GM18517 (cell line): ENCODE measurements at regions not wholly inside any gene's neighbourhood (a gene's known extent, or its start where the extent isn't known, plus 50 kb on each side); places are given as distances from the start of the nearest gene placed in this dataset.
"Not testable (repeated sequence)": the region's sequence is repeated elsewhere in the genome, so short reads cannot be mapped to it uniquely, and the experiment has no call there.

Source experiments
- ATAC-seq: cut with Tn5 transposase; IDR thresholded peaks from one replicate; pipeline ENCODE4 v1.9.1; 2021; ENCODE audit warnings: mild to moderate bottlenecking, moderate library complexity; ENCODE audit not compliant: unreplicated experiment

DNA sequence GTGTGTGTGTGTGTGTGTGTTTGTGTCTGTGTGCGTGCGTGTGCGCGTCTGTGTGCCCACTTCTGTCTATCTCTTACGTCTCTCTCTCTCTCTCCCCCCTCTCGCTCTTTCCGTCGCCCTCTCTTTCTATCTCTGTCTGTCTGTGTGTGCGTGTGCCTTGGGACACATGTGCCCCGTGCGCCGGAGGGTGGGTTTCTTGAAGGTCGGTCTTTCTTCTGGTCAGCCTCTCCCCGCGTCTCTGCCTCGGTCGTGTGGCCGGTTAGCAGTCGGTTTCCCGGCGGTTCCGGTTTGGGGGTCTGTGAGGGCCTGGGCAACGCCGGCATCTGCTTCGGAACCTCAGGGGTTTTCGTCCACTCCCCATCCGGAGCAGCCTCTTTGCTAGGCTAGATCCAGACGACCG, 1423.6 kb upstream of the PCDH10 start:
- ATAC-seq = not testable (repeated sequence)

DNA sequence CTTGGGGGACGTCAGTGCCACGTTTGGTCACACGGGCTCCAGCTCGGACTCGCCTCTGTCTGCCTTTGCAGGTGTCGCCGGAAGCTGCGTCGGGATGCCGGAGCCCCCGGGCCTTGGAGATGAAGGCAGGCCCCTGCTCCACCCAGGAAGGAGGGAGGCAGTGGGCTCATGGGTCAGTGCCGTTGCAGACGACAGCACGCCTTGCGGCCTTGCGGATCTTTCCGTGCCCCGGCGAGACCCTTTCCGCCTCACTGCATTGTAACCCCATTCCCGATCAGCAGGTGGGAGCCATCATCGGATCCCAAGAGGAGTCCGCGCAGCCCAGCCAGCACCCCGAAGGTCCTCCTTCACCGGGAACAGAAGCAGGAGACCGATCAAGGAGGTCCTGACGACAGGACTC, 1422.2 kb upstream of the PCDH10 start:
- not testable (repeated sequence) for ATAC-seq

DNA sequence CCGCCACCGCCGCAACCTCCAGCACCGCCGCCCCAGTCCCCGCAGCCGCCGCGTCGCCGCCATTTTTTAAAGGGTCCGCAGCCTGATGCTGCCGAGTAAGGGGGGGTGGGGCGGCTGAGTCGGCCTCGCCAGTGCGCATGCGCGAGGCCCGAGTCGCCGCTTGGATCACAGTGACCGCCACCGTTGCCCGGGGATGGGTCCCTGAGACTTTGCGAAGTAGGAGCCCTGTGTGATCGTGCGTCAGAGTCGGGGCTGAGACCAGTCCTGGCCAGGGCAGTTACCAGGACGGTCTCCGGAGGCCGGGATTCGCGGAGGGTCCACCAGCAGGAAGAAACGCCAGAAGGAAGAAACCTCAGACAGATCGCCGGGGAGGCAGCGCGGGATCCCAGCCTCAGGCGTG, 1421.7 kb upstream of the PCDH10 start:
- ATAC-seq = not testable (repeated sequence)

DNA sequence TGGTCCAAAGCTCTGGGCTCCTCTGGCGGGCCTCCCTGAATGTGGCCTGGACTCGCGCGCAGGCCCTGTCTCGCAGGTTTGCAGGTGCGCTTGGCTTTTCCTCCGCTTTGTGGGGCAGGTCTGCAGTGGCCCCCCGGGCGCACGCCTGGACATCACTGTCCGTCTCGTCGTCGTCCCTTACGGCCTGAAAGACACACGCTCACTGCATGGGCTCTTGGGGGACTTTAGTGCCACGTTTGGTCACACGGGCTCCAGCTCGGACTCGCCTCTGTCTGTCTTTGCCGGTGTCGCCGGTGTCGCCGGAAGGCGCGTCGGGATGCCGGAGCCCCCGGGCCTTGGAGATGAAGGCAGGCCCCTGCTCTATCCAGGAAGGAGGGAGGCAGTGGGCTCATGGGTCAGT, 1419.9 kb upstream of the PCDH10 start:
- ATAC-seq = not testable (repeated sequence)

DNA sequence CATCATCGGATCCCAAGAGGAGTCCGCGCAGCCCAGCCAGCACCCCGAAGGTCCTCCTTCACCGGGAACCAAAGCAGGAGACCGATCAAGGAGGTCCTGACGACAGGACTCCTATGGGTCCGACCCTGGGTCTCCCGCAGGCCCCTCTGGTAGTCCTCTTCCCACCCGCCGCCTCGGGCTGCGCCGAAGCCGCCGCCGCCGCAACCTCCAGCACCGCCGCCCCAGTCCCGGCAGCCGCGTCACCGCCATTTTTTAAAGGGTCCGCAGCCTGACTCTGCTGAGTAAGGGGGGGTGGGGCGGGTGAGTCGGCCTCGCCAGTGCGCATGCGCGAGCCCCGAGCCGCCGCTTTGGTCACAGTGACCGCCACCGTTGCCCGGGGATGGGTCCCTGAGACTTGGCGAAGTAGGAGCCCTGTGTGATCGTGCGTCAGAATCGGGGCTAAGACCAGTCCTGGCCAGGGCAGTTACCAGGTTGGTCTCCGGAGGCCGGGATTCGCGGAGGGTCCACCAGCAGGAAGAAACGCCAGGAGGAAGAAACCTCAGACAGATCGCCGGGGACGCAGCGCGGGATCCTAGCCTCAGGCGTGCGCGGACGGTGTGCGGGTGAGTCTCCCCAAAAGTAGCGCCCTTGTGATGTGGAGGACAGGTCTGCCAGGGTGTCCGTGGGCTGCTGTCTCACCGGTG, 1419.2 kb upstream of the PCDH10 start:
- ATAC-seq = not testable (repeated sequence)

DNA sequence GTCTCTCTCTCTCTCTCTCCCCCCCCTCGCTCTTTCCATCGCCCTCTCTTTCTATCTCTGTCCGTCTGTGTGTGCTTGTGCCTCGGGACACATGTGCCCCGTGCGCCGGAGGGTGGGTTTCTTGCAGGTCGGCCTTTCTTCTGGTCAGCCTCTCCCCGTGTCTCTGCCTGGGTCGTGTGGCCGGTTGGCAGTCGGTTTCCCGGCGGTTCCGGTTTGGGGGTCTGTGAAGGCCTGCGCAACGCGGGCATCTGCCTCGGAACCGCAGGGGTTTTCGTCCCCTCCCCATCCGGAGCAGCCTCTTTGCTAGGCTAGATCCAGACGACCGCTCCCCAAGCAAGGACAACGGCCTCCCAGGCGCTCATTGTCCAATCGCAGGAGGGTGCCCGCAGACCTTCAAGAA, 1418.5 kb upstream of the PCDH10 start:
- ATAC-seq = not testable (repeated sequence)

DNA sequence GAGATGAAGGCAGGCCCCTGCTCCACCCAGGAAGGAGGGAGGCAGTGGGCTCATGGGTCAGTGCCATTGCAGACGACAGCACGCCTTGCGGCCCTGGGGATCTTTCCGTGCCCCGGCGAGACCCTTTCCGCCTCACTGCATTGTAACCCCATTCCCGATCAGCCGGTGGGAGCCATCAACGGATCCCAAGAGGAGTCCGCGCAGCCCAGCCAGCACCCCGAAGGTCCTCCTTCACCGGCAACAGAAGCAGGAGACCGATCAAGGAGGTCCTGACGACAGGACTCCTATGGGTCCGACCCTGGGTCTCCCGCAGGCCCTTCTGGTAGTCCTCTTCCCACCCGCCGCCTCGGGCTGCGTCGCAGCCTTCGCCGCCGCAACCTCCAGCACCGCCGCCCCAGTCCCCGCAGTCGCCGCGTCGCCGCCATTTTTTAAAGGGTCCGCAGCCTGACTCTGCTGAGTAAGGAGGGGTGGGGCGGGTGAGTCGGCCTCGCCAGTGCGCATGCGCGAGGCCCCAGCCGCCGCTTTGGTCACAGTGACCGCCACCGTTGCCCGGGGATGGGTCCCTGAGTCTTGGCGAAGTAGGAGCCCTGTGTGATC, 1417.0 kb upstream of the PCDH10 start:
- ATAC-seq = not testable (repeated sequence)

DNA sequence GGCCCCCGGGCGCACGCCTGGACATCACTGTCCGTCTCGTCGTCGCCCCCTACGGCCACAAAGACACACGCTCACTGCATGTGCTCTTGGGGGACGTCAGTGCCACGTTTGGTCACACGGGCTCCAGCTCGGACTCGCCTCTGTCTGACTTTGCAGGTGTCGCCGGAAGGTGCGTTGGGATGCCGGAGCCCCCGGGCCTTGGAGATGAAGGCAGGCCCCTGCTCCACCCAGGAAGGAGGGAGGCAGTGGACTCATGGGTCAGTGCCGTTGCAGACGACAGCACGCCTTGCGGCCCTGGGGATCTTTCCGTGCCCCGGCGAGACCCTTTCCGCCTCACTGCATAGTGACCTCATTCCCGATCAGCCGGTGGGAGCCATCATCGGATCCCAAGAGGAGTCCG, 1414.8 kb upstream of the PCDH10 start:
- ATAC-seq = not testable (repeated sequence)

DNA sequence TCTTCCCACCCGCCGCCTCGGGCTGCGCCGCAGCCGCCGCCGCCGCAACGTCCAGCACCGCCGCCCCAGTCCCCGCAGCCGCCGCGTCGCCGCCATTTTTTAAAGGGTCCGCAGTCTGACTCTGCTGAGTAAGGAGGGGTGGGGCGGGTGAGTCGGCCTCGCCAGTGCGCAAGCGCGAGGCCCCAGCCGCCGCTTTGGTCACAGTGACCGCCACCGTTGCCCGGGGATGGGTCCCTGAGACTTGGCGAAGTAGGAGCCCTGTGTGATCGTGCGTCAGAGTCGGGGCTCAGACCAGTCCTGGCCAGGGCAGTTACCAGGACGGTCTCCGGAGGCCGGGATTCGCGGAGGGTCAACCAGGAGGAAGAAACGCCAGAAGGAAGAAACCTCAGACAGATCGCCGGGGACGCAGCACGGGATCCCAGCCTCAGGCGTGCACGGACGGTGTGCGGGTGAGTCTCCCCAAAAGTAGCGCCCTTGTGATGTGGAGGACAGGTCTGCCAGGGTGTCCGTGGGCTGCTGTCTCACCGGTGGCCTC, 1414.2 kb upstream of the PCDH10 start:
- ATAC-seq = not testable (repeated sequence)

DNA sequence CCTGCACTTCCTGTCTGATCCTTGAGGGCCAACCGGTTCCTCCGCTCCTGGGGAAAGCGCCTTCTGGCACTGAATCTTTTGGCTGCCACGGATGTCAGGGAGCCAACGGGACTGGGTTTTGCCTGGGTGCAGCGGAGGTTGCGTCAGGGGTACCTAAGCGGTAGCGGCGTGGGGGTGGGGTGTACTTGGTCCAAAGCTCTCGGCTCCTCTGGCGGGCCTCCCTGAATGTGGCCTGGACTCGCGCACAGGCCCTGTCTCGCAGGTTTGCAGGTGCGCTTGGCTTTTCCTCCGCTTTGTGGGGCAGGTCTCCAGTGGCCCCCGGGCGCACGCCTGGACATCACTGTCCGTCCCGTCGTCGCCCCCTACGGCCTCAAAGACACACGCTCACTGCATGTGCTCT, 1410.1 kb upstream of the PCDH10 start:
- ATAC-seq = not testable (repeated sequence)

DNA sequence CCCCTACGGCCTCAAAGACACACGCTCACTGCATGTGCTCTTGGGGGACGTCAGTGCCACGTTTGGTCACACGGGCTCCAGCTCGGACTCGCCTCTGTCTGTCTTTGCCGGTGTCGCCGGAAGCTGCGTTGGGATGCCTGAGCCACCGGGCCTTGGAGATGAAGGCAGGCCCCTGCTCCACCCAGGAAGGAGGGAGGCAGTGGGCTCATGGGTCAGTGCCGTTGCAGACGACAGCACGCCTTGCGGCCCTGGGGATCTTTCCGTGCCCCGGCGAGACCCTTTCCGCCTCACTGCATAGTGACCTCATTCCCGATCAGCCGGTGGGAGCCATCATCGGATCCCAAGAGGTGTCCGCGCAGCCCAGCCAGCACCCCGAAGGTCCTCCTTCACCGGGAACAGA, 1407.3 kb upstream of the PCDH10 start:
- ATAC-seq = not testable (repeated sequence)

DNA sequence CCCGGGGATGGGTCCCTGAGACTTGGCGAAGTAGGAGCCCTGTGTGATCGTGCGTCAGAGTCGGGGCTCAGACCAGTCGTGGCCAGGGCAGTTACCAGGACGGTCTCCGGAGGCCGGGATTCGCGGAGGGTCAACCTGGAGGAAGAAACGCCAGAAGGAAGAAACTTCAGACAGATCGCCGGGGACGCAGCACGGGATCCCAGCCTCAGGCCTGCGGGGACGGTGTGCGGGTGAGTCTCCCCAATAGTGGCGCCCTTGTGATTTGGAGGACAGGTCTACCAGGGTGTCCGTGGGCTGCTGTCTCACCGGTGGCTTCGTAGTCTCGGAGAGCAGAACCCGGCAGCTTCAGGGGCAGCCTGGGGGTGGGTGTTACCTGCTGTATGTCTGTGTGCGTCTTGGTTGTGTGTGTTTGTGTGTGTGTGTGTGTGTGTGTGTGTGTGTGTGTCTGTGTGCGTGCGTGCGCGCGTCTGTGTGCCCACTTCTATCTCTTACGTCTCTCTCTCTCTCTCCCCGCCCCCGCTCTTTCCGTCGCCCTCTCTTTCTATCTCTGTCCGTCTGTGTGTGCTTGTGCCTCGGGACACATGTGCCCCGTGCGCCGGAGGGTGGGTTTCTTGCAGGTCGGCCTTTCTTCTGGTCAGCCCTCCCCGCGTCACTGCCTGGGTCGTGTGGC, 1406.4 kb upstream of the PCDH10 start:
- ATAC-seq = not testable (repeated sequence)

DNA sequence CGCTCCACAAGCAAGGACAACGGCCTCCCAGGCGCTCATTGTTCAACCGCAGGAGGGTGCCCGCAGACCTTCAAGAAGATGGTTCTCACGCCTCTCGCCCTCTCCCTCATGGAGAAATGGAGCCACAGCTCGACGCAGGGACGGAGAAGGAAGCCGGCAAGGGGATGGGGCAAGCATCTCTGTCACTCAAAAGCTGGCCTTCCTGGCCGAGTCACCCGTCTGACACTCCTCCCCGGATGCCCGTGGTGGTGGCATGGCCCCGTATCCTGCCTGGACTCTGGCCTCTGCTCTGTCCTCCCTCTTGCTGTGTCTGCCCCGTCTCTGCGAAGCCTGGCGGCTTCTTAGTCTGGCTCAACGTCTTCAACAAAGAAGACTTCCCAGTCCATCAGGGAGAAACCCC, 1405.7 kb upstream of the PCDH10 start:
- ATAC-seq = not testable (repeated sequence)

DNA sequence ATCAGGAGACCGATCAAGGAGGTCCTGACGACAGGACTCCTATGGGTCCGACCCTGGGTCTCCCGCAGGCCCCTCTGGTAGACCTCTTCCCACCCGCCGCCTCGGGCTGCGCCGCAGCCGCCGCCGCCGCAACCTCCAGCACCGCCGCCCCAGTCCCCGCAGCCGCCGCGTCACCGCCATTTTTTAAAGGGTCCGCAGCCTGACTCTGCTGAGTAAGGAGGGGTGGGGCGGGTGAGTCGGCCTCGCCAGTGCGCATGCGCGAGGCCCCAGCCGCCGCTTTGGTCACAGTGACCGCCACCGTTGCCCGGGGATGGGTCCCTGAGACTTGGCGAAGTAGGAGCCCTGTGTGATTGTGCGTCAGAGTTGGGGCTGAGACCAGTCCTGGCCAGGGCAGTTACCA, 1401.9 kb upstream of the PCDH10 start:
- not testable (repeated sequence) for ATAC-seq

DNA sequence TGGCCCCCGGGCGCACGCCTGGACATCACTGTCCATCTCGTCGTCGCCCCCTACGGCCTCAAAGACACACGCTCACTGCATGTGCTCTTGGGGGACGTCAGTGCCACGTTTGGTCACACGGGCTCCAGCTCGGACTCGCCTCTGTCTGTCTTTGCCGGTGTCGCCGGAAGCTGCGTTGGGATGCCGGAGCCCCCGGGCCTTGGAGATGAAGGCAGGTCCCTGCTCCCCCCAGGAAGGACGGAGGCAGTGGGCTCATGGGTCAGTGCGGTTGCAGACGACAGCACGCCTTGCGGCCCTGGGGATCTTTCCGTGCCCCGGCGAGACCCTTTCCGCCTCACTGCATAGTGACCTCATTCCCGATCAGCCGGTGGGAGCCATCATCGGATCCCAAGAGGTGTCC, 1399.9 kb upstream of the PCDH10 start:
- ATAC-seq = not testable (repeated sequence)

DNA sequence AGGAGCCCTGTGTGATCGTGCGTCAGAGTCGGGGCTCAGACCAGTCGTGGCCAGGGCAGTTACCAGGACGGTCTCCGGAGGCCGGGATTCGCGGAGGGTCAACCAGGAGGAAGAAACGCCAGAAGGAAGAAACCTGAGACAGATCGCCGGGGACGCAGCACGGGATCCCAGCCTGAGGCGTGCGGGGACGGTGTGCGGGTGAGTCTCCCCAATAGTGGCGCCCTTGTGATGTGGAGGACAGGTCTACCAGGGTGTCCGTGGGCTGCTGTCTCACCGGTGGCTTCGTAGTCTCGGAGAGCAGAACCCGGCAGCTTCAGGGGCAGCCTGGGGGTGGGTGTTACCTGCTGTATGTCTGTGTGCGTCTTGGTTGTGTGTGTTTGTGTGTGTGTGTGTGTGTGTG, 1399.1 kb upstream of the PCDH10 start:
- not testable (repeated sequence) for ATAC-seq

DNA sequence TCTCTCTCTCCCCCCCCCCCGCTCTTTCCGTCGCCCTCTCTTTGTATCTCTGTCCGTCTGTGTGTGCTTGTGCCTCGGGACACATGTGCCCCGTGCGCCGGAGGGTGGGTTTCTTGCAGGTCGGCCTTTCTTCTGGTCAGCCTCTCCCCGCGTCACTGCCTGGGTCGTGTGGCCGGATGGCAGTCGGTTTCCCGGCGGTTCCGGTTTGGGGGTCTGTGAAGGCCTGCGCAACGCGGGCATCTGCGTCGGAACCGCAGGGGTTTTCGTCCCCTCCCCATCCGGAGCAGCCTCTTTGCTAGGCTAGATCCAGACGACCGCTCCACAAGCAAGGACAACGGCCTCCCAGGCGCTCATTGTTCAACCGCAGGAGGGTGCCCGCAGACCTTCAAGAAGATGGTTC, 1398.6 kb upstream of the PCDH10 start:
- ATAC-seq = not testable (repeated sequence)

DNA sequence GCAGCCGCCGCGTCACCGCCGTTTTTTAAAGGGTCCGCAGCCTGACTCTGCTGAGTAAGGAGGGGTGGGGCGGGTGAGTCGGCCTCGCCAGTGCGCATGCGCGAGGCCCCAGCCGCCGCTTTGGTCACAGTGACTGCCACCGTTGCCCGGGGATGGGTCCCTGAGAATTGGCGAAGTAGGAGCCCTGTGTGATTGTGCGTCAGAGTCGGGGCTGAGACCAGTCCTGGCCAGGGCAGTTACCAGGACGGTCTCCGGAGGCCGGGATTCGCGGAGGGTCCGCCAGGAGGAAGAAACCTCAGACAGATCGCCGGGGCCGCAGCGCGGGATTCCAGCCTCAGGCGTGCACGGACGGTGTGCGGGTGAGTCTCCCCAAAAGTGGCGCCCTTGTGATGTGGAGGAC, 1386.9 kb upstream of the PCDH10 start:
- not testable (repeated sequence) for ATAC-seq

DNA sequence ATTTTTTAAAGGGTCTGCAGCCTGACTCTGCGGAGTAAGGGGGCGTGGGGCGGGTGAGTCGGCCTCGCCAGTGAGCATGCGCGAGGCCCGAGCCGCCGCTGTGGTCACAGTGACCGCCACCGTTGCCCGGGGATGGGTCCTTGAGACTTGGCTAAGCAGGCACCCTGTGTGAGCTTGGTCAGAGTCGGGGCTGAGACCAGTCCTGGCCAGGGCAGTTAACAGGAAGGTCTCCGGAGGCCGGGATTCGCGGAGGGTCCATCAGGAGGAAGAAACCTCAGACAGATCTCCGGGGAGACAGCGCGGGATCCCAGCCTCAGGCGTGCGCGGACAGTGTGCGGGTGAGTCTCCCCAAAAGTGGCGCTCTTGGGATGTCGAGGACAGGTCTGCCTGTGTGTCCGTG, 1384.4 kb upstream of the PCDH10 start:
- no peak for ATAC-seq

DNA sequence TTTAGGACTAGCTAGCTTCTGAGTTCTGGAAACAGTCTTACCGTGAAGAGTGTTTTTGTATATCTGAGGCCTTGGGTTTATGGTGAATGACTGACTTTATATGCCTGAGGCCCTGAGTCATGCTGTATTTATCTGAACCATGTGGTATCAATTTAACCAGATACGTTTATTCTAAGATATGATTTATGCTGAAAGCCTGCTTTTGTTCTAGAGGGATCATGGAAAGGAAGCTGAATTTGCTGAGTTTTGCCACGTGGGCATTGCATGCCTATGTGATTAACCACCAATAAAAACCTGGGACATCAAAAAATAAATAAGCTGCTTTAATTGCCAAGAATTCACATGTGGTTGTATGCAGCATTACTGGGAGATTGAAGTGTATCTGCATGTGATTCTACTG, 1374.7 kb upstream of the PCDH10 start:
- not testable (repeated sequence) for ATAC-seq

DNA sequence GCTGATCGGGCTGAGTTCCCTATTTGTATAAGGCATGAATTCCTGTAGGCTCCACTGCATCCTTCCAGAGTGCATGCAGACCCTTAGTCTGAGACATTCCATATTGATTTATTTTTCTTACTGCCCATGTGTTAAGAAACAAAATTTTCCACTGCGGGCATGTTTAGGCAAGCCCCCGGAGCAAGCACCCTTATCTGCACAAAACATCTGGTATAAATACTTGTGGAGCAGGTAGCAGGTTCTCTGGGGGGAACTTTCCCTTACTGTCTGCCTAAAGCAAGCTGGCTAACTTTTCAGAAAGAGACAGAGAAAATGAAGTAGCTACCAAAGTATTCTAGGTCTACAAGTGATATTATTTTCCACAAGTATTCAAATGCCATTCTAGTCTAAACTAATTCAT, 1338.5 kb upstream of the PCDH10 start:
- not testable (repeated sequence) for ATAC-seq
